Ecto neural progenitor cell (in vitro differentiated cells): ENCODE measurements at regions not wholly inside any gene's neighbourhood (a gene's known extent, or its start where the extent isn't known, plus 50 kb on each side); places are given as distances from the start of the nearest gene placed in this dataset.
"Not testable (repeated sequence)": the region's sequence is repeated elsewhere in the genome, so short reads cannot be mapped to it uniquely, and the experiment has no call there.

Experiments used
- DNase-seq: peaks from one replicate; pipeline ENCODE4 v3.0.0-alpha.2; 2018; ENCODE audit warnings: low spot score

DNA sequence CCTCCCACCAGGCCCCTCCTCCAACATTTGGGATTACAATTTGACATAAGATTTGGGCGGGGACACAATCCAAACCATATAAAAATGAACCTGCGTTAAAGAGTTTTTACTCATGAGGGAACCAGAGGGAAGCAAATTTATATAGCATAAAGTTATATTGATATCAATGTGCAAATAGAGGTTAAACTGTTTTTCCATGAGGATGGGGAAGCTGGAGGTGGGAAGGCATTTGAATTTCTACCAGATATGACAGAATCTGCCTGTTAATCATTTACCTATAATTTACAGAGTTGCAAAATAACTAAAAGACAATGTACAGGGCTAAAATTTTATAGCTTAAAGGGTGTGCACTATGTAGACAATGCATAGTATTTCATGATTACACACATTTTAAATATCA lies 322.0 kb upstream of the FKBP1C start:
- no peak for DNase-seq

GRCh38 chr6:62891065-62891647 lies 320.1 kb upstream of the FKBP1C start:
- DNase-seq: no peak

DNA sequence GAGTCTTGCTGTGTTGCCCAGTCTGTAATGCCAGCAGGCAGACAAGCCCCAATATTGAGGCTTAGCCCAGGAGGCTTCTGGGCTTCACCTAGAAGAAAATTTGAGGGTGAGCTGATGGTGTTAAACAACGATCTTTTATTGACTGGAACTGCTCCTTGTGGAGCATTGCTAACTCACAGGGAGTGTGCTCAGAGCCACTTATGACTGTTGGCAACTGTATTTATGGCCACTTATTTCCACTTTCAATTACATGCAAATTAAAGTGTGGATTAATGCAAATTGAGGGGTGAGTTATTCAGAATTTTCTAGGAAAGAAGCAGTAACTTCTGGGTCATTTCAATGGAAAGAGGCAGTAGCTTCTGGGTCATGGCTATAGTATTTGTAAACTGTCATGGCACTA lies 317.2 kb upstream of the FKBP1C start:
- DNase-seq: no peak

DNA sequence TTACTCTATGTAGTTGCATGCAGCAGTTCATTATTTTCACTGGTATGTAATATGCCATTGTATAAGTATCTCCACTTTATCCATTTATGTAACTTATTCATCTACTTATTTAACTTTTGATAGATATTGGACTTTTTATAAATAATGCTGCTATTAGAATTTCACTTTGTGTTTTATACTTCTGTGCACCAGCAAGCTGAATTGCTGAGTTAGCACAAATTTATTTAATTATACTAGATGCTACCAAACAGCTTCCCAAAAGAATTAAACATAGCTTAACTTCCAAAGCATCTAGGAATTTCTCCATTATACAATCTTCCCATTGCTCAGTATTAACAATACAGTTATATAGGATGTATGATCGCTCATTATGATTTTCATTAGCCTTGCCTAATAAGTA lies 308.0 kb upstream of the FKBP1C start:
- no peak for DNase-seq

DNA sequence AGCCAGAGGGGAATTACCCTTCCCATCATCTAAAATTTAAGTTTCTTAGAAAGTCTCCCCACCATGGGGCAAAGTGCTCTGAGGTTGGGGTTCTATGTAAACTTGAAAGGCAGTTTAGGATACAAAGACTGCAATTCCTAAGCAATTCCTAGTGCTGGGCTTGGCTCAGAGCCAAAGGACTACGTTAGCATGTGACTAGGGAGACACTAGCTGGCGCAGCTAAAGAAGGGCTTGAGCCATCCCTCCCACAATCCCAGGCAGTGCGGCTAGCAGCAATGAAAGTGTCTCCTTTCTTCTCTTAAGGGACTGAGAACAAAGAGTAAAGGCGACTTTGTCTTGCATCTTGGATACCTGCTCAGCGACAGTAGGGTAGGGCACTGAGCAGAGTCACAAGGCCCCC lies 306.6 kb upstream of the FKBP1C start:
- DNase-seq: no peak

DNA sequence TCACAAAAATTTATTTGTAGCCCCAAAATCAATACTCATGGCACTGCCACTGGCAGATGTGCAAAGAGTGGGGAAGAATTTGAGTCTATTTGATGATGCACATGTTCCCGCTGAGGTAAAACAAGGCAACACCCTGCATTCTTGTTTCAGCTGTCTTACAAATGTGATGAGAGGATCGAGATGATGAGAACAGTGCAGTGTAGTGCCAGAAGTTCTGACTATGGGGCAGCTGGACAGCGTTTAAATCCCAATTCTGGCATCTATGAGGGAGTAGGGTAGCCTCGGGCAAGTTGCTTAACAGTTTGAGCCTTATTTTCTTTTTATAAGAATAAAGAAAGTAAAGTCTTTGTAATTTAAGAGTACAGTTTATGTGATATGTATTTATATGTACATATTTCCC lies 296.7 kb upstream of the FKBP1C start:
- no peak for DNase-seq

GRCh38 chr6:62923728-62924127 lies 287.5 kb upstream of the FKBP1C start:
- no peak for DNase-seq

DNA sequence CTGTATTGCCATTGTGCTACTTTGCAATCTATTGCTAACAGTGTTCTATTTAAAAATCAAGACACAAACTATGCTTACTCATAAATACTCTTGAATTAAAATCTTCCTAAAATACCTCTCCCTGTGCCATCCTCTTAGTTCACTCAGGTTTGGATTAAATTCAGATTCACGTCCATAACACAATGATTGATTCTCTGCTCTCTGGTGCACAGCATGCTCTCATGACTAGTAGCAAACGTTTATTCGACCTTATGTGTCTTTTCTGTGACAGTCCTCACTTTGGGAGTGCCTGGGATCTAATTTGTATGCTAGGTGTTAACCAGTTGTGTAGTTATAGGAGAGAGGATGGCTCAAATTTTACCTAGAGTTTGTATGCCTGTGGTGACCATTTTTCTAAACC lies 270.4 kb upstream of the FKBP1C start:
- DNase-seq: no peak

DNA sequence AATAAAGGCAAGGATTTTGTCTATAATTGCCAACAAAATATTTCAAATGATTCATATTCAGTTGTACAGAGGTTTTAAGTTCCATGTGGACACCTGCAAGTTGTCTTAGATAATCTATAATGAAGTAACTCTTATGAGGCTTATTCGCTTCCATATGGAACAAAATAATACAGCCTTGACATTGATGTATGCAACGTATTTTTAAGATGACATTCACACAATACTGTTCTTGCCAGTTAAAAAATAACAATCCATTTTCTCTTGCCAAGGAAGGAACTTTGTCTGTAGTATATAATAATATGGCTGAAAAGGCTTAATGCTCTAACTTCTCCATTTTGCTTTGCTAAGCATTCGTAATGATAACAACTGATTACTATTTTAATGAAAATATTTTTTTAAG lies 269.3 kb upstream of the FKBP1C start:
- DNase-seq: no peak

DNA sequence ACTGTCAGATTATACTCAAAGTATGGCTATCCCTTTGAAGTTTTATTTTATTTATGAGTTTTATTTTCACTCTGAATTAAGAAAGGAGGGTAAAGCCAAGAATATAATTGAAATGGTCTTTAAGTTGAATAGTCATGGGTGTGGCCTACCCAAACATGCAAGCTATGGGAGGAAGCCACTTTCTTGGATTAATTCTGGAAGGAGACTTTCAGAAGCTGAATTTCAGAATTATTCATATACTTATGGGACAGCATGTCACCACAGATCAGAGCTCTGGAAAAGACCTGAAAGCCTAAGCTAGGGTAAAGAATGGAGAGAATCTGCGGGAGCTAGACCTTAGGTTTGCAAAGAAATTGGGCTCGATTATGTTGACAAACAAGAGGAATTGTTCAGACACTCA lies 242.4 kb upstream of the FKBP1C start:
- no peak for DNase-seq

DNA sequence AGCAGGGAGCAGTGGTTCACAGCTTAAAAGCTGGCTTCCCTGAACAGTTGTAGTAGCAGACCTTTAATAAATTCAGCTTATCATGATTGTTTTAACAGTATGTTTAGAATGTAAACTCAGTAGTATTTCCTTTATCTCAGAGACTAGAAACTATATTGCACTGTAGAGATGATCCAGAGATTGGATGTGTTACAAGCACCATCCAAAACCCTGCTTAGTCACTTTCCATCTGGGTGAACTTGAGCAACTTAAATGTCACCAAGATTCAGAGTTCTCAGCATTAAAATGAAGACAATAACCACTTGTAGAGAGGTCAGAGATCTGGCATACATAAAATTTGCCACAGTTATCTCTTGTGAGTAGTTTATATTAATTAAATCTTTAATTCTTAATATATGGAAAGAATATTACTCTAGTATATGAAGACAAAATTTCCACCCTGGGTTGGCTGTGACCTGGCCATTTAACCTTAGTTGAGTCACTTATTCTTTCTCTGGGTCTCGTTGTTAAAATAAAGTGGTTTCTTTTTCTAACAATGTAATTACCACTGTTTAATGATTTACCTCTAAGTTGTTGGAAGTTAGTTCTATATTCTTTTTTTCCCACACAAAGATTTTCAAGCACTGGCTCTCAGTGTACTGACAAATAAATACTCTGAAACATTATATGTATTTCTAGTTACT lies 239.2 kb upstream of the FKBP1C start:
- no peak for DNase-seq

GRCh38 chr6:62974452-62974851 lies 236.8 kb upstream of the FKBP1C start:
- no peak for DNase-seq

DNA sequence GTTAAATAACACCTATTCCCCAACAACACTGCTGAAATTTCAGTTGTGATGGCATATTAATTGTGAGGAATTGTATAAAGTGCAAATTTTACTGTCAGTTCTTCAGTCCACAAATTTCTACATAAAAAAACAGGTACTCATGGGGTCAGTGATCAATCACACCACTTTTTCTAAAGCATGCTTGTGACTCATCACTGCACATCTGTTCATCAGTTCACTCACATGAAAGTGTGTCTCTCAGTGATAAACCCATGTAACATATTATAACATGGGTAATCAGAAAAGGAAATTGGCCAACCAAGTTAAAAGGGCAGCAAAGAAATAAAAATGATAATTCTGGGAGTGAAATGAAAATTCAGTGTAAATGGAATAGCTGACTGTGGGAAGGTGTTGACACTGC lies 234.7 kb upstream of the FKBP1C start:
- no peak for DNase-seq

DNA sequence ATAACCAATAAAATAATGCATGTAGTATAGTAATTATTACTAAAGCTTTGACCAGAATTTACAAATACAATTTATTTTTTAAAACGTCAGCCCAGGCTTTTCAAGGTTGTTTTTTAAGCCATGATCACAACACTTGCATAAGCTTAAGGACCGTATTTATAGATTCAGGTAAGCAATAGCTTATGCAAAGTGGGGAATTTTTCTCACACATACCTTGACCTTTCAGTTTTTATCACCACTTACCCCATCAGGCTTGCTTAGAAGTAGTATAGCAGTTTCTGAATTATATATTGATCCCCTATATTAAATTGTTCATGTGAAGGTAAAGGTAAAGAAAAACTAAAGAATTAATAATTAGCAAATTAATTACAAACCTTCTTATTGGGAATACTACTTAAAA lies 232.3 kb upstream of the FKBP1C start:
- DNase-seq: no peak

DNA sequence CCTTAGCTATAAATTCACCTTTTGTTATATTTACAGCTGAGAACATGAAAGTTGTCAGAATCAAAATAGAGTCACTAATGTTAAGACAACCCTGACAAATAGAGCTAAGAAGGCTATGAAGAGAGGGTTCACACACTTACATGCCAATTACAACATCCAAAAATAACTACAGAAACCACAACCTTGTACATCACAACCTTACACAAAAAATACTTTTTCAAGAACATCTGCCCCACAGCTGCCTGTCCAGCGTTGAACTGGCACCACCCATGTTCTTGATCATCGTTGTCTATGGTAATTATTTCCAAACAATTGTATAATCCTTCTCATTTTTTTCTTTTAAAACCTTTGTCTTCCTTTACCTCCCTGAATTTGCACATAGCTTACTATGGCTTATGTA lies 231.2 kb upstream of the FKBP1C start:
- no peak for DNase-seq

DNA sequence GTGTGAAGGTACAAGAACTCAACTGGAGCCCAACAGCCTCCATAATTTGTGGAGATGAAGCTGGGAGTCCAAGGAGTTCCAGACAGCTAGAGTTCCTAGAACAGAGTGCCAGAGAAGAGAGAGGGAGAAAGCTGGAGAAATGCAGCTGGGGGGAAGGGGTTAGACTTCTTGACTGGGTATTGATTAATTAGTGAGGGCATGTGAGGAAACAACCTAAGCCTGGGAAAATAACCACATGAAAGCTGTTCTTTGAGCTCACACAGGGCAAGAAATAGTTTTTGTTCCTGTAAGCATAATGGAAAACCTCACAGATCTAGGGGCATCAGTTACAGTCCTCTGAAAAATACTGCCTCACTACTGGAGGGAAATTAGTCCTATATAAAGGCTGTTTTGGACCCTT lies 230.5 kb upstream of the FKBP1C start:
- no peak for DNase-seq

GRCh38 chr6:62982951-62983350 lies 228.3 kb upstream of the FKBP1C start:
- DNase-seq: no peak

DNA sequence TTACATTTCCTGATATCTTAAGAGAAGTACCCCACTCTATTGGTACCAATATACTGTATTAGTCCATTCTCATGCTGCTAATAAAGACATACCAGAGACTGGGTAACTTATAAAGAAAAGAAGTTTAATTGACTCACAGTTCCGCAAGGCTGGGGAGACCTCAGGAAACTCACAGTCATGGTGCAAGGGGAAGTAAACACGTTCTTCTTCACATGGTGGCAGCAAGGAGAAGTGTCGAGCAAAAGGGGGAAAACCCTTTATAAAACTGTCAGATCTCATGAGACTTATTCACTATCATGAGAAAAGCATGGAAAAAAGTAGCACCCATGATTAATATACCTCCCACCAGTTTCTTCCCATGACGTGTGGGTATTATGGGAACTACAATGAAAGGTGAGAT lies 219.6 kb upstream of the FKBP1C start:
- not testable (repeated sequence) for DNase-seq

DNA sequence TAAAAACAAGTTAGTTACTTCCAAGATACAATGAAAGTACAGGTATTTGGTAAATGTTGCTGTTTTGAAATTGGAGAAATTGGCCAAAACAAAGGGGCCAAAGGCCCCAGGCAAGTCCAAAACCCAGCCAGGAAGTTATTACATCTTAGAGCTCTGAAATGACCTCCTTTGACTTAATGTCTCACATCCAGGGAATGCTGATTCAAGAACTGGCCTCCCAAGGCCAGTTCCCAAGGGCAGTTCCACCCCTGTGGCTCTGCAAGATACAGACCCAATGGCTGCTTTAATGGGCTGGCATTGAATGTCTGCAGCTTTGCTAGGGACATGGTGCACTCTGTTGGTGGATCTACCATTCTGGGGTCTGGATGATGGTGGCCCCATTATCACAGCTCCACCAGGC lies 217.3 kb upstream of the FKBP1C start:
- no peak for DNase-seq

GRCh38 chr6:62998022-62998421 lies 213.2 kb upstream of the FKBP1C start:
- no peak for DNase-seq

- not testable (repeated sequence) for DNase-seq
These were observed 212.0 kb upstream of the FKBP1C start for GRCh38 chr6:62999242-62999641.

DNA sequence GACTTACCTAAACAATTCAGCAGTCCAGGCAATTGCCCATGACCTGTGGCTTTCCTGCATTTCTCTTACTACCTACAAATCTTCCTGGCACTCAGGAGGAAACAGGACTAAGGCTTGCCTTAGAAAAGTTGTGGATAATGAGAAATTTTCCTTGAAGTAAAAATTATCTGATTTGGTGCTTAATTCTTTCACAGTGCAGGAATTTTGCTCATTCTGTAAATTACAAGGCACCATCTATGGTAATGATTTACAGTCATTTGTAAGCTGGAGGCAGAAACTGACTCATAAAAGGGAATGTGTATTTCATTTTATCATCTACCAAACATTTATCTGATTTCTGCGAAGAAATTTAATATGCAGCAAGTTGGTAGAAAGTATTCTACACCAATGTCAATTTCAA lies 211.5 kb upstream of the FKBP1C start:
- DNase-seq: no peak

GRCh38 chr6:63006018-63006417 lies 205.3 kb upstream of the FKBP1C start:
- not testable (repeated sequence) for DNase-seq

DNA sequence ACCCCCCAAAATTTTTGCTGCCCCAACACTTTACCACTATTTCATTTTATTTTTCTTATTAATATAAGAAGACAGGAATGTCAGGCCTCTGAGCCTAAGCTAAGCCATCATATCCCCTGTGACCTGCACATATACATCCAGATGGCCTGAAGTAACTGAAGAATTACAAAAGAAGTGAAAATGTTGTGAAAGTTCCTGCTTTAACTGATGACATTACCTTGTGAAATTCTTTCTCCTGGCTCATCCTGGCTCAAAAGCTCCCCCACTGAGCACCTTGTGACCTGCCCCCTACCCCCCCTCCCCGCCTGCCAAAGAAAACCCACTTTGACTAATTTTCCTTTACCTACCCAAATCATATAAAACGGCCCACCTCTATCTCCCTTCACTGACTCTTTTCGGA lies 200.3 kb upstream of the FKBP1C start:
- not testable (repeated sequence) for DNase-seq
